ENCODE measurements at regions not wholly inside any gene's neighbourhood (a gene's known extent, or its start where the extent isn't known, plus 50 kb on each side); places are given as distances from the start of the nearest gene placed in this dataset.

- TF ChIP-seq KLF16 (CRISPR knock-in tag; IDR thresholded peaks at IDR 0.05) (0 out of 4 replicates have a peak, but pooled peaks of 1 of the 2 experiments have one; percentile 53), HNF1A (IDR thresholded peaks at IDR 0.05; ENCODE audit: low read depth) (peak; percentile 24; the same call in 1 of the 2 replicates), HNF1A (CRISPR knock-in tag; IDR thresholded peaks at IDR 0.05; ENCODE audit: borderline replicate concordance) (peak; percentile 65; the same call in 1 of the 2 replicates), ZNF704 (CRISPR knock-in tag; IDR thresholded peaks at IDR 0.05; ENCODE audit: borderline replicate concordance) (no peak), CEBPG (CRISPR knock-in tag; IDR thresholded peaks at IDR 0.05) (peak; percentile 87), SIN3A (IDR thresholded peaks at IDR 0.05; ENCODE audit: borderline replicate concordance, low read depth, low read length) (no peak), MBD4 (IDR thresholded peaks at IDR 0.05; ENCODE audit: borderline replicate concordance, low read length) (peak; percentile 75; the same call in 1 of the 2 replicates), PHB2 (IDR thresholded peaks at IDR 0.05; ENCODE audit: partially characterized antibody) (no peak), GATAD2A (CRISPR knock-in tag; IDR thresholded peaks at IDR 0.05) (peak; percentile 95), FIP1L1 (IDR thresholded peaks at IDR 0.05; ENCODE audit: borderline replicate concordance, insufficient read depth, low read depth, low read length) (no peak), SP5 (CRISPR knock-in tag; IDR thresholded peaks at IDR 0.05; ENCODE audit: borderline replicate concordance, low read depth) (peak; percentile 2; the same call in 1 of the 2 replicates), JARID2 (CRISPR knock-in tag; IDR thresholded peaks at IDR 0.05; ENCODE audit: insufficient replicate concordance) (no peak), PRDM15 (CRISPR knock-in tag; IDR thresholded peaks at IDR 0.05) (no peak), ZBTB1 (CRISPR knock-in tag; IDR thresholded peaks at IDR 0.05; ENCODE audit: borderline replicate concordance) (no peak), GPN1 (CRISPR knock-in tag; IDR thresholded peaks at IDR 0.05; ENCODE audit: borderline replicate concordance) (no peak), ZNF629 (CRISPR knock-in tag; conservative IDR thresholded peaks at IDR 0.05) (peak; percentile 92), ZBTB49 (CRISPR knock-in tag; IDR thresholded peaks at IDR 0.05; ENCODE audit: borderline replicate concordance) (no peak), ZNF839 (CRISPR knock-in tag; IDR thresholded peaks at IDR 0.05; ENCODE audit: borderline replicate concordance) (no peak)
Observed at GRCh38 chr3:177827511-177828207, 630.4 kb upstream of the TBL1XR1 start (continued).
